Endothelial cell of umbilical vein (primary cell): ENCODE measurements at regions not wholly inside any gene's neighbourhood (a gene's known extent, or its start where the extent isn't known, plus 50 kb on each side); places are given as distances from the start of the nearest gene placed in this dataset.

Experiments
- BruUV-seq: library from RNA; stranded (reverse); fragments of 400-500 nt; replicated peaks from 2 replicates; lab custom pipeline; 2021; lab: Mats Ljungman, UMichigan
- CTCF ChIA-PET: fragments of 300-600, 350-600 bp; sonication (Branson Sonifier 250); formaldehyde crosslinking; loops from one replicate; lab custom pipeline; 2021; ENCODE audit warnings: antibody characterized with exemption, inconsistent platforms; lab: Charles Lee
- POLR2A ChIA-PET: fragments of 300-600, 350-600 bp; sonication (Branson Sonifier 250); formaldehyde crosslinking; loops from one replicate; lab custom pipeline; 2021; ENCODE audit warnings: antibody characterized with exemption, inconsistent platforms; lab: Charles Lee
- DNase-seq: peaks from one replicate; pipeline ENCODE4 v3.0.0-alpha.2; 2011; ENCODE audit warnings: low read depth, low spot score
- FAIRE-seq: peaks from 2 replicates; lab custom pipeline; 2011; peaks lifted over from hg19 to GRCh38; lab: Jason Lieb, UNC
- H2AFZ ChIP-seq: 2 replicates; pipeline ENCODE4 v1.6.0; 2012; ENCODE audit warnings: low read depth, low read length, control low read depth, inconsistent platforms
- H3K27ac ChIP-seq: 2 replicates; pipeline ENCODE4 v1.5.1; 2011; ENCODE audit warnings: low read depth, mild to moderate bottlenecking, control low read depth, low read length, moderate library complexity; ENCODE audit not compliant: insufficient read depth
- H3K27me3 ChIP-seq, 2 experiments: 2 replicates each; pipeline versions ENCODE4 v1.6.0 to v1.6.1; 2011; ENCODE audit warnings: low read length in 2 of 2, mixed read lengths in 1 of 2; ENCODE audit not compliant: control insufficient read depth in 2 of 2, insufficient read depth in 2 of 2
- H3K36me3 ChIP-seq, 2 experiments: 2 replicates in 1 of 2; 3 replicates in 1 of 2; pipeline ENCODE4 v1.5.1; 2011; ENCODE audit warnings: low read length in 2 of 2, mild to moderate bottlenecking in 1 of 2, moderate library complexity in 1 of 2; ENCODE audit not compliant: control insufficient read depth in 2 of 2, insufficient read depth in 2 of 2; ENCODE audit errors: extremely low read depth in 1 of 2
- H3K4me1 ChIP-seq: 3 replicates; pipeline ENCODE4 v1.5.1; 2011; ENCODE audit warnings: mild to moderate bottlenecking, low read length; ENCODE audit not compliant: control insufficient read depth, insufficient read depth; ENCODE audit errors: extremely low read depth
- H3K4me2 ChIP-seq: 2 replicates; pipeline ENCODE4 v1.6.1; 2011; ENCODE audit warnings: low read length, control low read depth, mixed read lengths; ENCODE audit not compliant: insufficient read depth
- H3K4me3 ChIP-seq, 3 experiments: fragments of 200-600 bp in 1 of 3; sonication (generic), shearing (Covaris generic) in 1 of 3; replicated peaks in 1 of 3; 2 replicates each; pipeline ENCODE4 v1.5.1; 2011 to 2016; ENCODE audit warnings: control low read depth in 3 of 3, low read length in 3 of 3, mild to moderate bottlenecking in 2 of 3, inconsistent platforms in 1 of 3, low read depth in 1 of 3, moderate library complexity in 1 of 3; ENCODE audit not compliant: insufficient read depth in 1 of 3
- H3K79me2 ChIP-seq: 2 replicates; pipeline ENCODE4 v1.6.0; 2012; ENCODE audit warnings: low read length, inconsistent platforms; ENCODE audit not compliant: control insufficient read depth, insufficient read depth
- H3K9ac ChIP-seq: replicated peaks from 2 replicates; pipeline ENCODE3; 2011; ENCODE audit warnings: low read length, control low read depth; ENCODE audit not compliant: insufficient read depth; ENCODE audit errors: extremely low read depth
- H3K9me1 ChIP-seq: replicated peaks from 3 replicates; pipeline ENCODE4 v1.6.0; 2011; ENCODE audit warnings: mild to moderate bottlenecking, low read length; ENCODE audit not compliant: control insufficient read depth, insufficient read depth; ENCODE audit errors: extremely low read depth
- H3K9me3 ChIP-seq: replicated peaks from 2 replicates; pipeline ENCODE4 v1.5.1; 2012; ENCODE audit warnings: low read length, inconsistent platforms; ENCODE audit not compliant: control insufficient read depth, insufficient read depth
- H4K20me1 ChIP-seq: replicated peaks from 2 replicates; pipeline ENCODE3; 2011; ENCODE audit warnings: mild to moderate bottlenecking, low read length; ENCODE audit not compliant: control insufficient read depth, insufficient read depth; ENCODE audit errors: extremely low read depth
- EZH2 ChIP-seq: IDR thresholded peaks from 2 replicates; pipeline ENCODE4 v1.6.1; 2012; ENCODE audit warnings: borderline replicate concordance, low read depth, mild to moderate bottlenecking, moderate library complexity, low read length, inconsistent platforms; ENCODE audit not compliant: severe bottlenecking
- FOS ChIP-seq: IDR thresholded peaks from 2 replicates; pipeline ENCODE4 v1.6.1; 2011; ENCODE audit warnings: mild to moderate bottlenecking, low read length, moderate library complexity, borderline replicate concordance; ENCODE audit not compliant: insufficient read depth
- GATA2 ChIP-seq: IDR thresholded peaks from 2 replicates; pipeline ENCODE4 v1.7.0; 2011; ENCODE audit warnings: low read depth, mild to moderate bottlenecking, moderate library complexity, mixed read lengths, low read length; ENCODE audit not compliant: insufficient read length, insufficient read depth
- JUN ChIP-seq: IDR thresholded peaks from 2 replicates; pipeline ENCODE4 v1.6.1; 2011; ENCODE audit warnings: borderline replicate concordance, low read depth; ENCODE audit not compliant: insufficient read length, insufficient read depth
- MYC ChIP-seq: IDR thresholded peaks from one replicate; pipeline ENCODE4 v1.6.1; 2011; ENCODE audit warnings: mild to moderate bottlenecking, low read depth, low read length
- POLR2A ChIP-seq: IDR thresholded peaks from 2 replicates; pipeline ENCODE4 v1.6.1; 2012; ENCODE audit warnings: low read depth, mild to moderate bottlenecking, control low read depth, low read length
- POLR2AphosphoS5 ChIP-seq: IDR thresholded peaks from 2 replicates; pipeline ENCODE4 v1.6.1; 2012; ENCODE audit warnings: low read depth, mild to moderate bottlenecking, control low read depth, low read length, moderate library complexity; ENCODE audit not compliant: insufficient read depth
- dilution Hi-C: fragments of 300-500 bp; cut with MboI; formaldehyde crosslinking; loops from one replicate; pipeline ENCODE4 v1.15.0; 2019; ENCODE audit warnings: low sequenced_read_pairs; ENCODE audit not compliant: extremely low pct_ligation_motif_present
- intact Hi-C: fragments of 100-400 bp; cut with micrococcal nuclease; formaldehyde crosslinking; loops from one replicate; pipeline ENCODE4 v1.10.0; 2022
- TF ChIP-seq, protein P1 (sequence below), 2 donors: IDR thresholded peaks; 1 replicate in 1 of 2; 2 replicates in 1 of 2; pipeline ENCODE4 v1.5.1; 2011; ENCODE audit warnings: low read length in 2 of 2, mild to moderate bottlenecking in 2 of 2, moderate library complexity in 2 of 2, control low read depth in 1 of 2, inconsistent platforms in 1 of 2, low read depth in 1 of 2; ENCODE audit not compliant: insufficient read depth in 1 of 2; ENCODE audit errors: extremely low read depth in 1 of 2
- TF ChIP-seq, protein P2 (sequence below): IDR thresholded peaks from 2 replicates; pipeline ENCODE4 v1.6.1; 2011; ENCODE audit not compliant: insufficient read depth, insufficient read length

DNA sequence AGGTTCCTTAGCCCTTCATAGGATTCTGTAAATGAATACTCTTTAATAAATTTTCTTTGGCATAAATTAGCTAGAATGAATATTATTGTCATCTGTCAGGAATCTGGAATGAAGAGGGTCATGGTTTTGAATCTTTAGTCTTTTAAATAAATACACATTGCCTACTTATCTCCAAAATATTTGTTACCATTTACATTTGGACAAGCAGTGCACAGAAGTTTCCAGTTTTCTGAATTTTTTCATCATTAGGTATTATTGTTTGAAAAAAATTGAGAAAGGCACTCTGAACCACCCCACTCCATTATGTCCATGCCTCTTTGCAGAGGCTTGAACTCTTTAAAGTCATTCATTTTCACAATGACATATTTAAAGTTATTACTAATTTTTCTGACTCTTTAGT is 549.0 kb upstream of the LUZP2 start:
- Histone ChIP-seq H3K4me2 (no peak overlapping the region), H3K36me3 (no peaks in the 10 kb centered on the region), H4K20me1 (no peaks in the 10 kb centered on the region), H3K9me3 (no peaks in the 10 kb centered on the region), H3K9me1 (no peaks in the 10 kb centered on the region), H2AFZ (no peak overlapping the region), H3K27ac (no peak overlapping the region), H3K79me2 (no peaks in the 10 kb centered on the region), H3K27me3 (no peaks in the 10 kb centered on the region), H3K4me3 (no peak overlapping the region), H3K9ac (no peak overlapping the region), H3K4me1 (no peaks in the 10 kb centered on the region)
- CTCF ChIA-PET = no interaction called here
- DNase-seq (no peak), FAIRE-seq (no peak)
- BruUV-seq = no TSS peak
- dilution Hi-C loops = no loop called here
- intact Hi-C loops = no loop called here
- TF ChIP-seq, protein P1, sequence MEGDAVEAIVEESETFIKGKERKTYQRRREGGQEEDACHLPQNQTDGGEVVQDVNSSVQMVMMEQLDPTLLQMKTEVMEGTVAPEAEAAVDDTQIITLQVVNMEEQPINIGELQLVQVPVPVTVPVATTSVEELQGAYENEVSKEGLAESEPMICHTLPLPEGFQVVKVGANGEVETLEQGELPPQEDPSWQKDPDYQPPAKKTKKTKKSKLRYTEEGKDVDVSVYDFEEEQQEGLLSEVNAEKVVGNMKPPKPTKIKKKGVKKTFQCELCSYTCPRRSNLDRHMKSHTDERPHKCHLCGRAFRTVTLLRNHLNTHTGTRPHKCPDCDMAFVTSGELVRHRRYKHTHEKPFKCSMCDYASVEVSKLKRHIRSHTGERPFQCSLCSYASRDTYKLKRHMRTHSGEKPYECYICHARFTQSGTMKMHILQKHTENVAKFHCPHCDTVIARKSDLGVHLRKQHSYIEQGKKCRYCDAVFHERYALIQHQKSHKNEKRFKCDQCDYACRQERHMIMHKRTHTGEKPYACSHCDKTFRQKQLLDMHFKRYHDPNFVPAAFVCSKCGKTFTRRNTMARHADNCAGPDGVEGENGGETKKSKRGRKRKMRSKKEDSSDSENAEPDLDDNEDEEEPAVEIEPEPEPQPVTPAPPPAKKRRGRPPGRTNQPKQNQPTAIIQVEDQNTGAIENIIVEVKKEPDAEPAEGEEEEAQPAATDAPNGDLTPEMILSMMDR (IDR thresholded peaks at IDR 0.05; ENCODE audit: extremely low read depth in 1 of 2, insufficient read depth in 1 of 2, low read depth in 1 of 2, low read length in 2 of 2) = no peak
- no peak for TF ChIP-seq POLR2A
- no peak for TF ChIP-seq FOS
- POLR2A ChIA-PET = no interaction called here

DNA sequence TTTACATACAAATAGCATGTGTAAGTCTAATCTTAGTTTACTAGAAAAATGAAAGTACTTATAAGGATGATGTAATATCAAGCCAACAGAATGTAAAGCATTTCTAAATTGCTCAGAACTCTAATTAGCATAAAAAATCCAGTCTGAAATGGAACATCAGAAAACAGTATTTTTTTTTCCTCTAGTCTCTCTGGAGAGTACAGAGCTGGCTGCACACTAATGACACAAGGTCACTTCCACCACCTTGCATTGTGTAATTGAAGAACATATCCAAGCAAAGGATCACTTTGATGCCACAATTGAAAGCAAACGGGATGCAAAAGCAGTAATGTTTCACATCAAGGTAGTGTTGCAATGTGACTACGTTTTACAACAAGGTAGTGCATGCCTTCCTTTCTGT is 548.0 kb upstream of the LUZP2 start:
- no peak overlapping the region for H3K9ac ChIP-seq
- H2AFZ ChIP-seq = no peak overlapping the region
- H3K9me1 ChIP-seq = no peaks in the 10 kb centered on the region
- H4K20me1 ChIP-seq = no peaks in the 10 kb centered on the region
- intact Hi-C loops = no loop called here
- H3K79me2 ChIP-seq = no peaks in the 10 kb centered on the region
- dilution Hi-C loops = no loop called here
- no peaks in the 10 kb centered on the region for H3K36me3 ChIP-seq
- H3K4me1 ChIP-seq = no peaks in the 10 kb centered on the region
- FAIRE-seq (peak; percentile 46), DNase-seq (no peak)
- POLR2A ChIA-PET = no interaction called here
- H3K27ac ChIP-seq = no peak overlapping the region
- H3K9me3 ChIP-seq = no peaks in the 10 kb centered on the region
- CTCF ChIA-PET = no interaction called here
- BruUV-seq = no TSS peak
- H3K4me3 ChIP-seq = no peak overlapping the region
- H3K4me2 ChIP-seq = no peak overlapping the region
- TF ChIP-seq, protein P1 (IDR thresholded peaks at IDR 0.05; ENCODE audit: extremely low read depth in 1 of 2, insufficient read depth in 1 of 2, low read depth in 1 of 2, low read length in 2 of 2) = no peak
- TF ChIP-seq, protein P2, sequence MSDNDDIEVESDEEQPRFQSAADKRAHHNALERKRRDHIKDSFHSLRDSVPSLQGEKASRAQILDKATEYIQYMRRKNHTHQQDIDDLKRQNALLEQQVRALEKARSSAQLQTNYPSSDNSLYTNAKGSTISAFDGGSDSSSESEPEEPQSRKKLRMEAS = no peak
- TF ChIP-seq EZH2 (no peak), JUN (no peak), POLR2AphosphoS5 (no peak), FOS (no peak), GATA2 (no peak), MYC (no peak), POLR2A (no peak)
- H3K27me3 ChIP-seq = no peaks in the 10 kb centered on the region
